ENCODE measurements at regions not wholly inside any gene's neighbourhood (a gene's known extent, or its start where the extent isn't known, plus 50 kb on each side); places are given as distances from the start of the nearest gene placed in this dataset.

GRCh38 chr10:113226399-113226798 is 276.4 kb downstream of the TCF7L2 start:
- TF ChIP-seq, protein P1, sequence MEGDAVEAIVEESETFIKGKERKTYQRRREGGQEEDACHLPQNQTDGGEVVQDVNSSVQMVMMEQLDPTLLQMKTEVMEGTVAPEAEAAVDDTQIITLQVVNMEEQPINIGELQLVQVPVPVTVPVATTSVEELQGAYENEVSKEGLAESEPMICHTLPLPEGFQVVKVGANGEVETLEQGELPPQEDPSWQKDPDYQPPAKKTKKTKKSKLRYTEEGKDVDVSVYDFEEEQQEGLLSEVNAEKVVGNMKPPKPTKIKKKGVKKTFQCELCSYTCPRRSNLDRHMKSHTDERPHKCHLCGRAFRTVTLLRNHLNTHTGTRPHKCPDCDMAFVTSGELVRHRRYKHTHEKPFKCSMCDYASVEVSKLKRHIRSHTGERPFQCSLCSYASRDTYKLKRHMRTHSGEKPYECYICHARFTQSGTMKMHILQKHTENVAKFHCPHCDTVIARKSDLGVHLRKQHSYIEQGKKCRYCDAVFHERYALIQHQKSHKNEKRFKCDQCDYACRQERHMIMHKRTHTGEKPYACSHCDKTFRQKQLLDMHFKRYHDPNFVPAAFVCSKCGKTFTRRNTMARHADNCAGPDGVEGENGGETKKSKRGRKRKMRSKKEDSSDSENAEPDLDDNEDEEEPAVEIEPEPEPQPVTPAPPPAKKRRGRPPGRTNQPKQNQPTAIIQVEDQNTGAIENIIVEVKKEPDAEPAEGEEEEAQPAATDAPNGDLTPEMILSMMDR (IDR thresholded peaks at IDR 0.05): no peak
- TF ChIP-seq RFX5 (IDR thresholded peaks at IDR 0.05; ENCODE audit: low read length) (no peak), TEAD4 (IDR thresholded peaks at IDR 0.05; ENCODE audit: borderline replicate concordance, insufficient read depth) (no peak), RAD21 (IDR thresholded peaks at IDR 0.05; ENCODE audit: low read length) (no peak), TAF1 (IDR thresholded peaks at IDR 0.05; ENCODE audit: borderline replicate concordance, low read depth, low read length) (no peak), REST (IDR thresholded peaks at IDR 0.05; ENCODE audit: low read depth, low read length) (no peak), MAX (IDR thresholded peaks at IDR 0.05; ENCODE audit: low read depth) (no peak), PBX3 (IDR thresholded peaks at IDR 0.05) (no peak), SIN3A (IDR thresholded peaks at IDR 0.05; ENCODE audit: borderline replicate concordance, low read depth, low read length) (no peak), JUND (IDR thresholded peaks at IDR 0.05) (no peak), USF1 (IDR thresholded peaks at IDR 0.05; ENCODE audit: borderline replicate concordance, low read depth) (no peak), IRF3 (IDR thresholded peaks at IDR 0.05; ENCODE audit: low read depth, low read length) (no peak)
- TF ChIP-seq, protein P2, sequence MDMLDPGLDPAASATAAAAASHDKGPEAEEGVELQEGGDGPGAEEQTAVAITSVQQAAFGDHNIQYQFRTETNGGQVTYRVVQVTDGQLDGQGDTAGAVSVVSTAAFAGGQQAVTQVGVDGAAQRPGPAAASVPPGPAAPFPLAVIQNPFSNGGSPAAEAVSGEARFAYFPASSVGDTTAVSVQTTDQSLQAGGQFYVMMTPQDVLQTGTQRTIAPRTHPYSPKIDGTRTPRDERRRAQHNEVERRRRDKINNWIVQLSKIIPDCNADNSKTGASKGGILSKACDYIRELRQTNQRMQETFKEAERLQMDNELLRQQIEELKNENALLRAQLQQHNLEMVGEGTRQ (IDR thresholded peaks at IDR 0.05; ENCODE audit: borderline replicate concordance, low read depth, low read length): no peak
